GM12873 (cell line): ENCODE measurements at regions not wholly inside any gene's neighbourhood (a gene's known extent, or its start where the extent isn't known, plus 50 kb on each side); places are given as distances from the start of the nearest gene placed in this dataset.

Experiments used
- CTCF ChIP-seq: IDR thresholded peaks from 2 replicates; pipeline ENCODE4 v1.5.1; 2012; ENCODE audit warnings: low read depth, mild to moderate bottlenecking, moderate library complexity, low read length, control low read depth; ENCODE audit not compliant: insufficient read depth; ENCODE audit errors: missing control alignments

- no peak for TF ChIP-seq CTCF
Observed at GRCh38 chr13:89343165-89343564, 1672.0 kb downstream of the SLITRK5 start.

GRCh38 chr13:89352384-89352783, 1681.2 kb downstream of the SLITRK5 start:
- TF ChIP-seq CTCF = no peak

GRCh38 chr13:89361909-89362308, 1690.7 kb downstream of the SLITRK5 start:
- TF ChIP-seq CTCF = no peak

GRCh38 chr13:89363144-89363543, 1692.0 kb downstream of the SLITRK5 start:
- TF ChIP-seq CTCF = no peak

- no peak for TF ChIP-seq CTCF
Observed at GRCh38 chr13:89372193-89372592, 1701.0 kb downstream of the SLITRK5 start.

GRCh38 chr13:89375839-89376238, 1704.7 kb downstream of the SLITRK5 start:
- TF ChIP-seq CTCF = no peak

GRCh38 chr13:89380101-89380500, 1708.9 kb downstream of the SLITRK5 start:
- no peak for TF ChIP-seq CTCF
